Neural progenitor cell (in vitro differentiated cells): ENCODE measurements at regions not wholly inside any gene's neighbourhood (a gene's known extent, or its start where the extent isn't known, plus 50 kb on each side); places are given as distances from the start of the nearest gene placed in this dataset.
A peak's percentile ranks its signal among the peaks of the same experiment; 100 is the strongest.

Experiments
- DNase-seq: peaks from one replicate; pipeline ENCODE4 v3.0.0-alpha.2; 2016; ENCODE audit warnings: low spot score
- H2AFZ ChIP-seq: fragments of 200-600 bp; sonication (generic); replicated peaks from 2 replicates; pipeline ENCODE4 v1.6.1; 2016; ENCODE audit warnings: antibody characterized with exemption
- H3F3A ChIP-seq: fragments of 200-600 bp; sonication (generic); 2 replicates; pipeline ENCODE4 v1.6.1; 2016; ENCODE audit warnings: antibody characterized with exemption, low read depth
- H3K27ac ChIP-seq: fragments of 200-600 bp; sonication (generic); 2 replicates; pipeline ENCODE4 v1.5.1; 2016; ENCODE audit warnings: mild to moderate bottlenecking
- H3K27me3 ChIP-seq: fragments of 200-600 bp; sonication (generic); 2 replicates; pipeline ENCODE4 v1.6.1; 2016; ENCODE audit warnings: mild to moderate bottlenecking, moderate library complexity
- H3K36me3 ChIP-seq: fragments of 200-600 bp; sonication (generic); 2 replicates; pipeline ENCODE4 v1.5.1; 2016
- H3K4me1 ChIP-seq: fragments of 200-600 bp; sonication (generic); 2 replicates; pipeline ENCODE4 v1.6.1; 2016; ENCODE audit warnings: mixed run types
- H3K4me2 ChIP-seq: fragments of 200-600 bp; sonication (generic); 2 replicates; pipeline ENCODE4 v1.6.1; 2016
- H3K4me3 ChIP-seq: fragments of 200-600 bp; sonication (generic); 2 replicates; pipeline ENCODE4 v1.5.1; 2016
- H3K79me2 ChIP-seq: fragments of 200-600 bp; sonication (generic); 2 replicates; pipeline ENCODE4 v1.6.1; 2016; ENCODE audit warnings: low read depth
- H3K9ac ChIP-seq: fragments of 200-600 bp; sonication (generic); 2 replicates; pipeline ENCODE4 v1.6.1; 2016
- H3K9me3 ChIP-seq: fragments of 200-600 bp; sonication (generic); 2 replicates; pipeline ENCODE4 v1.5.1; 2016; ENCODE audit warnings: low read depth
- H4K20me1 ChIP-seq: fragments of 200-600 bp; sonication (generic); 2 replicates; pipeline ENCODE4 v1.6.1; 2016; ENCODE audit warnings: low read depth
- H3K27ac Mint-ChIP-seq: 3 replicates; pipeline ENCODE4 v1.8.0; 2021; ENCODE audit warnings: mixed read lengths
- H3K27me3 Mint-ChIP-seq: 2 replicates; pipeline ENCODE4 v1.8.0; 2022; ENCODE audit warnings: low read depth, mild to moderate bottlenecking, inconsistent platforms, moderate library complexity, mixed read lengths; ENCODE audit not compliant: insufficient read depth
- H3K36me3 Mint-ChIP-seq: 3 replicates; pipeline ENCODE4 v1.8.0; 2021; ENCODE audit warnings: mixed read lengths
- H3K4me1 Mint-ChIP-seq: 3 replicates; pipeline ENCODE4 v1.8.0; 2021; ENCODE audit warnings: mixed read lengths
- H3K4me3 Mint-ChIP-seq: 3 replicates; pipeline ENCODE4 v1.8.0; 2021; ENCODE audit warnings: mild to moderate bottlenecking, moderate library complexity, mixed read lengths
- H3K9me3 Mint-ChIP-seq: 3 replicates; pipeline ENCODE4 v1.8.0; 2020; ENCODE audit warnings: mixed read lengths
- EZH2 ChIP-seq: fragments of 200-600 bp; sonication (generic); IDR thresholded peaks from 2 replicates; pipeline ENCODE4 v1.6.1; 2017; ENCODE audit warnings: antibody characterized with exemption, mild to moderate bottlenecking, moderate library complexity
- EZH2phosphoT487 ChIP-seq: fragments of 200-600 bp; sonication (generic); IDR thresholded peaks from 2 replicates; pipeline ENCODE4 v1.6.1; 2017; ENCODE audit warnings: antibody characterized with exemption
- TF ChIP-seq, protein P1 (sequence below): fragments of 200-600 bp; sonication (generic); IDR thresholded peaks from 2 replicates; pipeline ENCODE4 v1.5.1; 2017; ENCODE audit warnings: antibody characterized with exemption, mild to moderate bottlenecking

- Histone ChIP-seq H3K9me3 (no peaks in the 10 kb centered on the region), H3K4me1 (no peaks in the 10 kb centered on the region), H3K4me2 (no peak overlapping the region), H2AFZ (no peak overlapping the region), H3F3A (no peaks in the 10 kb centered on the region), H3K27ac (no peak overlapping the region), H3K79me2 (no peaks in the 10 kb centered on the region), H3K4me3 (no peak overlapping the region), H4K20me1 (no peaks in the 10 kb centered on the region), H3K36me3 (no peaks in the 10 kb centered on the region), H3K27me3 (no peaks in the 10 kb centered on the region), H3K9ac (no peak overlapping the region)
- TF ChIP-seq, protein P1, sequence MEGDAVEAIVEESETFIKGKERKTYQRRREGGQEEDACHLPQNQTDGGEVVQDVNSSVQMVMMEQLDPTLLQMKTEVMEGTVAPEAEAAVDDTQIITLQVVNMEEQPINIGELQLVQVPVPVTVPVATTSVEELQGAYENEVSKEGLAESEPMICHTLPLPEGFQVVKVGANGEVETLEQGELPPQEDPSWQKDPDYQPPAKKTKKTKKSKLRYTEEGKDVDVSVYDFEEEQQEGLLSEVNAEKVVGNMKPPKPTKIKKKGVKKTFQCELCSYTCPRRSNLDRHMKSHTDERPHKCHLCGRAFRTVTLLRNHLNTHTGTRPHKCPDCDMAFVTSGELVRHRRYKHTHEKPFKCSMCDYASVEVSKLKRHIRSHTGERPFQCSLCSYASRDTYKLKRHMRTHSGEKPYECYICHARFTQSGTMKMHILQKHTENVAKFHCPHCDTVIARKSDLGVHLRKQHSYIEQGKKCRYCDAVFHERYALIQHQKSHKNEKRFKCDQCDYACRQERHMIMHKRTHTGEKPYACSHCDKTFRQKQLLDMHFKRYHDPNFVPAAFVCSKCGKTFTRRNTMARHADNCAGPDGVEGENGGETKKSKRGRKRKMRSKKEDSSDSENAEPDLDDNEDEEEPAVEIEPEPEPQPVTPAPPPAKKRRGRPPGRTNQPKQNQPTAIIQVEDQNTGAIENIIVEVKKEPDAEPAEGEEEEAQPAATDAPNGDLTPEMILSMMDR = no peak
- TF ChIP-seq EZH2phosphoT487 = no peak
- no peak for TF ChIP-seq EZH2
- DNase-seq = no peak
- H3K9me3 Mint-ChIP-seq = peaks cover 3% of the 10 kb centered on the region
- H3K27ac Mint-ChIP-seq = no peak overlapping the region
- H3K4me3 Mint-ChIP-seq = no peak overlapping the region
- H3K4me1 Mint-ChIP-seq = peaks cover 5% of the 10 kb centered on the region
- no peaks in the 10 kb centered on the region for H3K36me3 Mint-ChIP-seq
- peaks cover 10% of the 10 kb centered on the region for H3K27me3 Mint-ChIP-seq
These were observed 190.1 kb upstream of the SALL1 start for GRCh38 chr16:51341204-51341603.

GRCh38 chr16:51337662-51338061, 186.6 kb upstream of the SALL1 start:
- H3K27ac Mint-ChIP-seq = no peak overlapping the region
- no peak overlapping the region for H3K27ac ChIP-seq
- H3F3A ChIP-seq = no peaks in the 10 kb centered on the region
- H3K4me3 Mint-ChIP-seq = no peak overlapping the region
- no peaks in the 10 kb centered on the region for H3K27me3 ChIP-seq
- TF ChIP-seq EZH2 = no peak
- TF ChIP-seq, protein P1 = peak; percentile 42
- TF ChIP-seq EZH2phosphoT487 = no peak
- no peaks in the 10 kb centered on the region for H3K4me1 Mint-ChIP-seq
- peaks cover 2% of the 10 kb centered on the region for H3K27me3 Mint-ChIP-seq
- no peaks in the 10 kb centered on the region for H4K20me1 ChIP-seq
- no peak overlapping the region for H3K4me3 ChIP-seq
- peaks cover 6% of the 10 kb centered on the region for H3K9me3 Mint-ChIP-seq
- no peaks in the 10 kb centered on the region for H3K36me3 Mint-ChIP-seq
- no peaks in the 10 kb centered on the region for H3K4me1 ChIP-seq
- H3K79me2 ChIP-seq = no peaks in the 10 kb centered on the region
- no peaks in the 10 kb centered on the region for H3K9me3 ChIP-seq
- no peaks in the 10 kb centered on the region for H3K36me3 ChIP-seq
- peak; percentile 20 for DNase-seq
- H3K9ac ChIP-seq = no peak overlapping the region
- H3K4me2 ChIP-seq = no peak overlapping the region
- no peak overlapping the region for H2AFZ ChIP-seq

- no peak overlapping the region for H3K4me3 Mint-ChIP-seq
- no peak overlapping the region for H3K4me2 ChIP-seq
- H3K9me3 ChIP-seq = no peaks in the 10 kb centered on the region
- H3K36me3 Mint-ChIP-seq = no peaks in the 10 kb centered on the region
- no peak for TF ChIP-seq EZH2
- TF ChIP-seq EZH2phosphoT487 = no peak
- no peaks in the 10 kb centered on the region for H4K20me1 ChIP-seq
- H3F3A ChIP-seq = no peaks in the 10 kb centered on the region
- peaks cover 11% of the 10 kb centered on the region for H3K9me3 Mint-ChIP-seq
- no peak overlapping the region for H2AFZ ChIP-seq
- no peaks in the 10 kb centered on the region for H3K36me3 ChIP-seq
- no peaks in the 10 kb centered on the region for H3K4me1 ChIP-seq
- H3K27ac Mint-ChIP-seq = peak overlapping the region; percentile 6
- H3K27ac ChIP-seq = no peak overlapping the region
- H3K4me1 Mint-ChIP-seq = peaks cover 11% of the 10 kb centered on the region
- no peak overlapping the region for H3K4me3 ChIP-seq
- no peaks in the 10 kb centered on the region for H3K27me3 ChIP-seq
- H3K27me3 Mint-ChIP-seq = no peaks in the 10 kb centered on the region
- DNase-seq = no peak
- no peaks in the 10 kb centered on the region for H3K79me2 ChIP-seq
- no peak overlapping the region for H3K9ac ChIP-seq
These were observed 177.7 kb upstream of the SALL1 start for GRCh38 chr16:51328733-51329132.

DNA sequence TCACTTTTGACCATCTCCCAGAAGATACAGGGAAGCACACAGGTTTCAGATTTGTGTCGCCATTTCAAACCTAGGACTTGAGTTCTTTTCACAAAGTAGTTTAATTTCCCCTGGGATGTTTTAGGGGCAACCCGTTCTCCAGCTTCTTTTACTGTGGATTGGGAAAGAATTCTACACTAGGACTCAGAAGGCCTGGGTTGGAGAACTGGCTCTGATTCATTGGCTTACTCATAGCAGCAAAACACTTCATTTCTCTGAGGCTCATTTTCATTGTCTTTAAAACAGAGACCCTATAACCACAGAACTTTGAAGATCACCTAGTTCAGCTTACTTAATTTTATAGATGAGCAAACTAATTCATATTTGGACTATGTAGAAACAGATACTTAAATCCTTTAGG, 175.9 kb upstream of the SALL1 start:
- Histone ChIP-seq H3K4me1 (peaks cover 6% of the 10 kb centered on the region), H2AFZ (no peak overlapping the region), H3K4me3 (no peak overlapping the region), H3K27me3 (no peaks in the 10 kb centered on the region), H3K4me2 (no peak overlapping the region), H3K36me3 (no peaks in the 10 kb centered on the region), H3K9ac (no peak overlapping the region), H3K9me3 (no peaks in the 10 kb centered on the region), H4K20me1 (no peaks in the 10 kb centered on the region), H3F3A (no peaks in the 10 kb centered on the region), H3K27ac (no peak overlapping the region), H3K79me2 (no peaks in the 10 kb centered on the region)
- Mint-ChIP-seq H3K27me3 (no peaks in the 10 kb centered on the region), H3K27ac (no peak overlapping the region), H3K9me3 (peaks cover 11% of the 10 kb centered on the region), H3K4me1 (peaks cover 11% of the 10 kb centered on the region), H3K36me3 (peaks cover 2% of the 10 kb centered on the region), H3K4me3 (no peak overlapping the region)
- no peak for TF ChIP-seq EZH2phosphoT487
- TF ChIP-seq, protein P1 = no peak
- TF ChIP-seq EZH2 = no peak
- no peak for DNase-seq
